ENCODE measurements at regions not wholly inside any gene's neighbourhood (a gene's known extent, or its start where the extent isn't known, plus 50 kb on each side); places are given as distances from the start of the nearest gene placed in this dataset.
"Not testable (repeated sequence)": the region's sequence is repeated elsewhere in the genome, so short reads cannot be mapped to it uniquely, and the experiment has no call there.

- Histone ChIP-seq H3K9me3 (ENCODE audit: low read length) (no peaks in the 10 kb centered on the region), H3K27me3 (ENCODE audit: control insufficient read depth in 1 of 2, insufficient read depth in 2 of 2, low read length in 2 of 2) (no peaks in the 10 kb centered on the region), H3K4me1 (ENCODE audit: insufficient read depth, low read length) (no peaks in the 10 kb centered on the region), H3K4me3 (ENCODE audit: low read depth in 1 of 2, low read length in 2 of 2) (no peak overlapping the region), H3K27ac (ENCODE audit: low read depth, low read length) (no peak overlapping the region), H3K9ac (ENCODE audit: low read length) (no peak overlapping the region), H3K36me3 (ENCODE audit: insufficient read depth, low read length) (no peaks in the 10 kb centered on the region)
Measured at GRCh38 chr11:81967242-81967641, 766.4 kb downstream of the FAM181B start.

- H3K27ac ChIP-seq (ENCODE audit: low read depth, low read length), result no peak overlapping the region
- H3K4me1 ChIP-seq (ENCODE audit: insufficient read depth, low read length), result no peaks in the 10 kb centered on the region
- no peak overlapping the region for H3K9ac ChIP-seq (ENCODE audit: low read length)
- no peaks in the 10 kb centered on the region for H3K9me3 ChIP-seq (ENCODE audit: low read length)
- H3K4me3 ChIP-seq (ENCODE audit: low read depth in 1 of 2, low read length in 2 of 2), result no peak overlapping the region
- H3K36me3 ChIP-seq (ENCODE audit: insufficient read depth, low read length), result no peaks in the 10 kb centered on the region
- H3K27me3 ChIP-seq (ENCODE audit: control insufficient read depth in 1 of 2, insufficient read depth in 2 of 2, low read length in 2 of 2), result no peaks in the 10 kb centered on the region
Measured at GRCh38 chr11:81966340-81966739, 767.3 kb downstream of the FAM181B start.

- Histone ChIP-seq H3K9me3 (ENCODE audit: low read length) (no peaks in the 10 kb centered on the region), H3K9ac (ENCODE audit: low read length) (no peak overlapping the region), H3K4me3 (ENCODE audit: low read depth in 1 of 2, low read length in 2 of 2) (no peak overlapping the region), H3K27me3 (ENCODE audit: control insufficient read depth in 1 of 2, insufficient read depth in 2 of 2, low read length in 2 of 2) (no peaks in the 10 kb centered on the region), H3K27ac (ENCODE audit: low read depth, low read length) (no peak overlapping the region), H3K36me3 (ENCODE audit: insufficient read depth, low read length) (no peaks in the 10 kb centered on the region), H3K4me1 (ENCODE audit: insufficient read depth, low read length) (no peaks in the 10 kb centered on the region)
Measured at GRCh38 chr11:81963018-81963417, 770.6 kb downstream of the FAM181B start.

GRCh38 chr11:81960443-81960842 lies 773.2 kb downstream of the FAM181B start:
- no peak overlapping the region for H3K9ac ChIP-seq (ENCODE audit: low read length)

DNA sequence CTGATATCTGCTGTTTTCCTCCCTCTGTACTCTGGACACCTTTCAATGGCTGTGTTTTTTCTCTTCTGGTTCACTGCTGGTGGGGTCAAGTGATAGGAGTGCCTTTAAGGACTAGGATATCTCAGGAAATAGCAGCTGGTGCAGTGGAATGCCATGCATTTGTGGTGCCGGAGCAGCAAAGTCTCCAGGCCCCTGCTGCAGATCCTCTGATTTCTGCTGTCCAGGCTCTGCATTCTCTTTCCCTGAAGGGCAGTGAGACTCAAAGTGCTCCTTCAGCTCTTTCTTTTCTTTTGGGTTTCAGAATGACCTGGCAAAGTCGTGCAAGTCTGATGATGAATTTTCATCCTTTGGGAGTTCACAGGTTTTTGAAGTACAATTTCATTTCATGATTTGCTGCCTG lies 774.3 kb downstream of the FAM181B start:
- Histone ChIP-seq H3K36me3 (ENCODE audit: insufficient read depth, low read length) (no peaks in the 10 kb centered on the region), H3K27me3 (ENCODE audit: control insufficient read depth in 1 of 2, insufficient read depth in 2 of 2, low read length in 2 of 2) (no peaks in the 10 kb centered on the region), H3K27ac (ENCODE audit: low read depth, low read length) (no peak overlapping the region), H3K9me3 (ENCODE audit: low read length) (no peaks in the 10 kb centered on the region), H3K4me1 (ENCODE audit: insufficient read depth, low read length) (no peaks in the 10 kb centered on the region), H3K9ac (ENCODE audit: low read length) (no peak overlapping the region), H3K4me3 (ENCODE audit: low read depth in 1 of 2, low read length in 2 of 2) (no peak overlapping the region)

More at GRCh38 chr11:81960443-81960842, 773.2 kb downstream of the FAM181B start:
- H3K27ac ChIP-seq (ENCODE audit: low read depth, low read length), result no peak overlapping the region
- H3K4me3 ChIP-seq (ENCODE audit: low read depth in 1 of 2, low read length in 2 of 2), result no peak overlapping the region
- no peaks in the 10 kb centered on the region for H3K36me3 ChIP-seq (ENCODE audit: insufficient read depth, low read length)
- H3K27me3 ChIP-seq (ENCODE audit: control insufficient read depth in 1 of 2, insufficient read depth in 2 of 2, low read length in 2 of 2), result no peaks in the 10 kb centered on the region
- H3K4me1 ChIP-seq (ENCODE audit: insufficient read depth, low read length), result no peaks in the 10 kb centered on the region
- no peaks in the 10 kb centered on the region for H3K9me3 ChIP-seq (ENCODE audit: low read length)

GRCh38 chr11:81954301-81954700 lies 779.4 kb downstream of the FAM181B start:
- not testable (repeated sequence) for H3K4me1 ChIP-seq (ENCODE audit: insufficient read depth, low read length); H3K27me3 ChIP-seq (ENCODE audit: control insufficient read depth in 1 of 2, insufficient read depth in 2 of 2, low read length in 2 of 2); H3K36me3 ChIP-seq (ENCODE audit: insufficient read depth, low read length); H3K4me3 ChIP-seq (ENCODE audit: low read depth in 1 of 2, low read length in 2 of 2); H3K9ac ChIP-seq (ENCODE audit: low read length); H3K27ac ChIP-seq (ENCODE audit: low read depth, low read length); H3K9me3 ChIP-seq (ENCODE audit: low read length)

GRCh38 chr11:81946831-81947230 lies 786.8 kb downstream of the FAM181B start:
- H3K27ac ChIP-seq (ENCODE audit: low read depth, low read length), result no peak overlapping the region
- no peak overlapping the region for H3K9ac ChIP-seq (ENCODE audit: low read length)
- no peak overlapping the region for H3K4me3 ChIP-seq (ENCODE audit: low read depth in 1 of 2, low read length in 2 of 2)
- H3K9me3 ChIP-seq (ENCODE audit: low read length), result no peaks in the 10 kb centered on the region
- H3K4me1 ChIP-seq (ENCODE audit: insufficient read depth, low read length), result no peaks in the 10 kb centered on the region
- no peaks in the 10 kb centered on the region for H3K36me3 ChIP-seq (ENCODE audit: insufficient read depth, low read length)
- no peaks in the 10 kb centered on the region for H3K27me3 ChIP-seq (ENCODE audit: control insufficient read depth in 1 of 2, insufficient read depth in 2 of 2, low read length in 2 of 2)

DNA sequence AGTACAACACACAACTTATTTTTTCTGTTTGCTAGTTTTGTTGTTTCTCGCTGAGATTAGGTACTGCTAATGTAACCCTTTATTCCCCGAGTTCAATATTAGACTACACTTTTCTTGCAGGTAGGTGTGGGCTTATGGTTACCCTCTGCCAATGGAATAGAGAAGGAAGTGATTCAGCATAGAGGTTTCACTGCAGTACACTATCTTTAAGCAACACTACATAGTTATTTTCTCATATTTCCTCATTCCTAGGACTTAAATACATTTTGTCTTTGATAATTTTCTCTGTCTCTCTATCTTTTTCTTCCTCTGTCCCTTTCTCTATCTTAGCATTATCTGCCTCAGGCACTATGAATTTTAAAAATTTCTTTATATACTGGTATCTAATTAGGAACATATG lies 791.0 kb downstream of the FAM181B start:
- Histone ChIP-seq H3K4me3 (ENCODE audit: low read depth in 1 of 2, low read length in 2 of 2) (no peak overlapping the region), H3K9me3 (ENCODE audit: low read length) (no peaks in the 10 kb centered on the region), H3K27ac (ENCODE audit: low read depth, low read length) (no peak overlapping the region), H3K36me3 (ENCODE audit: insufficient read depth, low read length) (no peaks in the 10 kb centered on the region), H3K4me1 (ENCODE audit: insufficient read depth, low read length) (no peaks in the 10 kb centered on the region), H3K9ac (ENCODE audit: low read length) (no peak overlapping the region), H3K27me3 (ENCODE audit: control insufficient read depth in 1 of 2, insufficient read depth in 2 of 2, low read length in 2 of 2) (no peaks in the 10 kb centered on the region)

- Histone ChIP-seq H3K27me3 (ENCODE audit: control insufficient read depth in 1 of 2, insufficient read depth in 2 of 2, low read length in 2 of 2) (no peaks in the 10 kb centered on the region), H3K9ac (ENCODE audit: low read length) (no peak overlapping the region), H3K36me3 (ENCODE audit: insufficient read depth, low read length) (no peaks in the 10 kb centered on the region), H3K9me3 (ENCODE audit: low read length) (no peaks in the 10 kb centered on the region), H3K27ac (ENCODE audit: low read depth, low read length) (no peak overlapping the region), H3K4me3 (ENCODE audit: low read depth in 1 of 2, low read length in 2 of 2) (no peak overlapping the region), H3K4me1 (ENCODE audit: insufficient read depth, low read length) (no peaks in the 10 kb centered on the region)
Measured at GRCh38 chr11:81941998-81942397, 791.7 kb downstream of the FAM181B start.

DNA sequence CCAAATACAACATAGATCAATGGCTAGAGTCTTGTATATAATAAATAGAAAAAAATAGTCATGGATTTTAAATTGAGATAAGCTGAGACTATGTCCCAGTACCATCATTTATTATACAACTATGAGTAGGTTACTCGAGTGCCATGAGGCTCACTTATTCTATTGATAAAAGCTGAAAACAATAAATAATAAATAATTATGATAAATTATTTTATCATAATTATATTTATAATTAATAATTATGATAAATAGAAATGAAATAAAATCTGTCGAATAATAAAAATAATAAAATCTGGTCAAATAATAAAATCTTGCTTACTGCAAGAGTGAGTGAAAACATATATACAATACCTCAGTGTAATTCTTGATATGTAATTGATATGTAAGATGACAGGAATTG lies 801.4 kb downstream of the FAM181B start:
- no peaks in the 10 kb centered on the region for H3K27me3 ChIP-seq (ENCODE audit: control insufficient read depth in 1 of 2, insufficient read depth in 2 of 2, low read length in 2 of 2)
- no peak overlapping the region for H3K4me3 ChIP-seq (ENCODE audit: low read depth in 1 of 2, low read length in 2 of 2)
- no peaks in the 10 kb centered on the region for H3K36me3 ChIP-seq (ENCODE audit: insufficient read depth, low read length)
- no peak overlapping the region for H3K27ac ChIP-seq (ENCODE audit: low read depth, low read length)
- no peaks in the 10 kb centered on the region for H3K4me1 ChIP-seq (ENCODE audit: insufficient read depth, low read length)
- no peaks in the 10 kb centered on the region for H3K9me3 ChIP-seq (ENCODE audit: low read length)
- H3K9ac ChIP-seq (ENCODE audit: low read length), result no peak overlapping the region

DNA sequence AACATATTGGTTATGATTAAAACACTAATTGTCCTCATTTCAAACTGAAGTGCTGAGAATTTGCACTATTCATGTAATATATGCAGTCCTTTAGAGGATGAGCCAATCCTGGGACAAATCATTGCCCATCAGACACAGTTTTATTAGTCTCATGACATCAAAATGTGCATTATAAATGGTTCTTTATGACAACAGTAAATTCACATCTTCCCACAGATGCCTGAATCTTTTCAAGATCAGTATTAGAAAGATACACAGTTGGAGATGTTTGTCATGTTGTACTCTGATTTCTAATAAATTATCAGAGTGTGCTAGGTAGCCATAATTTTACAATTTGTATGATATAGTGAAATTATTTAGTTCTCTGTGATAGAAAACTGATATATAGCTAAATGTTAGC lies 813.5 kb downstream of the FAM181B start:
- H3K36me3 ChIP-seq (ENCODE audit: insufficient read depth, low read length), result no peaks in the 10 kb centered on the region
- H3K9ac ChIP-seq (ENCODE audit: low read length), result no peak overlapping the region
- H3K9me3 ChIP-seq (ENCODE audit: low read length), result no peaks in the 10 kb centered on the region
- no peaks in the 10 kb centered on the region for H3K27me3 ChIP-seq (ENCODE audit: control insufficient read depth in 1 of 2, insufficient read depth in 2 of 2, low read length in 2 of 2)
- no peak overlapping the region for H3K27ac ChIP-seq (ENCODE audit: low read depth, low read length)
- no peaks in the 10 kb centered on the region for H3K4me1 ChIP-seq (ENCODE audit: insufficient read depth, low read length)
- H3K4me3 ChIP-seq (ENCODE audit: low read depth in 1 of 2, low read length in 2 of 2), result no peak overlapping the region

DNA sequence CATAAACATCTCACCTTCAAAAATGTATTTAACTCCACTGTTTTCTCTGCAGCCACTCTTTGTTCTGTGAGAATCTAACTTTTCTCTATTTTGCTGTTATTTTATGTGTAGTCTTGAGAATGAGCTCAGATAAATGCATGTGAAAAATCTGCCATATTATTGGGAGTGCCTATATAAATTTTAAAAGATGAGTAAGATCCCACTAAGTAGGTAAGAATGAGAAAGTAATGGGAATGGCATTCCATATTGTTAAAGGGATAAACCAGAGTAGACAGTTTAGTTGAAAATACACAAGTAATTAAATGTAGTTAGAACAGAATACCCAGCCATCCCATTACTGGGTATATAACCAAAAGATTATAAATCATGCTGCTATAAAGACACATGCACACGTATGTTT lies 817.2 kb downstream of the FAM181B start:
- no peaks in the 10 kb centered on the region for H3K9me3 ChIP-seq (ENCODE audit: low read length)
- H3K27me3 ChIP-seq (ENCODE audit: control insufficient read depth in 1 of 2, insufficient read depth in 2 of 2, low read length in 2 of 2), result no peaks in the 10 kb centered on the region
- no peak overlapping the region for H3K27ac ChIP-seq (ENCODE audit: low read depth, low read length)
- H3K4me1 ChIP-seq (ENCODE audit: insufficient read depth, low read length), result no peaks in the 10 kb centered on the region
- no peak overlapping the region for H3K9ac ChIP-seq (ENCODE audit: low read length)
- no peak overlapping the region for H3K4me3 ChIP-seq (ENCODE audit: low read depth in 1 of 2, low read length in 2 of 2)
- no peaks in the 10 kb centered on the region for H3K36me3 ChIP-seq (ENCODE audit: insufficient read depth, low read length)

Data from muscle layer of colon (tissue), 2 donors.